Panc1 (cell line): ENCODE measurements at regions not wholly inside any gene's neighbourhood (a gene's known extent, or its start where the extent isn't known, plus 50 kb on each side); places are given as distances from the start of the nearest gene placed in this dataset.

Source experiments
- ATAC-seq: fragments of 200-7000 bp; cut with Tn5 transposase; 2 replicates; pipeline ENCODE4 v1.9.1; 2020; ENCODE audit warnings: mild to moderate bottlenecking, moderate library complexity
- BruUV-seq: library from RNA; stranded (reverse); fragments of 400-500 nt; replicated peaks from 2 replicates; lab custom pipeline; 2021; lab: Mats Ljungman, UMichigan
- CTCF ChIA-PET: fragments of 300-600 bp; sonication (Branson Sonifier 250); formaldehyde crosslinking; loops from one replicate; lab custom pipeline; 2022; ENCODE audit warnings: antibody characterized with exemption; lab: Charles Lee
- POLR2A ChIA-PET: fragments of 300-600 bp; sonication (Branson Sonifier 250); formaldehyde crosslinking; loops from one replicate; lab custom pipeline; 2022; ENCODE audit warnings: antibody characterized with exemption; lab: Charles Lee
- DNase-seq: peaks from one replicate; pipeline ENCODE4 v3.0.0-alpha.2; 2010; ENCODE audit warnings: low read depth, low spot score
- H3K27ac ChIP-seq: 2 replicates; pipeline ENCODE4 v1.5.1; 2011; ENCODE audit warnings: mild to moderate bottlenecking, low read length, inconsistent platforms
- H3K27me3 ChIP-seq: fragments of 200-500 bp; sonication (Bioruptor generic); 2 replicates; pipeline ENCODE4 v1.6.0; 2014; ENCODE audit warnings: low read length, inconsistent platforms; ENCODE audit not compliant: control insufficient read depth, insufficient read depth
- H3K36me3 ChIP-seq: fragments of 200-500 bp; sonication (Bioruptor generic); 2 replicates; pipeline ENCODE4 v1.5.1; 2014; ENCODE audit warnings: inconsistent platforms, mild to moderate bottlenecking, low read length, moderate library complexity; ENCODE audit not compliant: control insufficient read depth, insufficient read depth
- H3K4me1 ChIP-seq: 2 replicates; pipeline ENCODE4 v1.5.1; 2011; ENCODE audit warnings: inconsistent platforms, mild to moderate bottlenecking, low read length, moderate library complexity; ENCODE audit not compliant: control insufficient read depth, insufficient read depth
- H3K4me3 ChIP-seq, 2 experiments: 2 replicates each; pipeline ENCODE4 v1.5.1; 2011 to 2012; ENCODE audit warnings: low read depth in 2 of 2, low read length in 2 of 2, mild to moderate bottlenecking in 2 of 2, inconsistent platforms in 1 of 2, moderate library complexity in 1 of 2
- H3K9me3 ChIP-seq: fragments of 200-500 bp; sonication (Bioruptor generic); 2 replicates; pipeline ENCODE4 v1.5.1; 2014; ENCODE audit warnings: low read depth, mild to moderate bottlenecking, inconsistent platforms, low read length, moderate library complexity; ENCODE audit not compliant: control insufficient read depth, insufficient read depth
- CTCF ChIP-seq: fragments of 450-650 bp; IDR thresholded peaks from 2 replicates; pipeline ENCODE4 v1.5.1; 2017; ENCODE audit warnings: mild to moderate bottlenecking
- POLR2AphosphoS5 ChIP-seq: IDR thresholded peaks from 2 replicates; pipeline ENCODE4 v1.6.1; 2012; ENCODE audit warnings: mild to moderate bottlenecking, low read depth, low read length, moderate library complexity
- SIN3A ChIP-seq: IDR thresholded peaks from 2 replicates; pipeline ENCODE4 v1.6.1; 2012; ENCODE audit warnings: low read depth, mild to moderate bottlenecking, low read length, moderate library complexity, borderline replicate concordance; ENCODE audit not compliant: insufficient read depth
- TCF7L2 ChIP-seq: IDR thresholded peaks from 2 replicates; pipeline ENCODE4 v1.6.1; 2011; ENCODE audit warnings: mild to moderate bottlenecking, low read depth, low read length, inconsistent platforms
- in situ Hi-C: cut with HindIII; loops from 2 replicates; pipeline ENCODE4 v1.10.0; 2016; ENCODE audit warnings: low sequenced_read_pairs, low pct_unique_long_range_greater_than_20kb
- intact Hi-C: fragments of 100-400 bp; cut with micrococcal nuclease; formaldehyde crosslinking; loops from one replicate; pipeline ENCODE4 v1.10.0; 2022; ENCODE audit not compliant: unreplicated experiment
- TF ChIP-seq, protein P1 (sequence below), 2 experiments: IDR thresholded peaks; 2 replicates each; pipeline ENCODE4 v1.6.1; 2011 to 2012; ENCODE audit warnings: low read depth in 2 of 2, control low read depth in 1 of 2, low read length in 1 of 2, mild to moderate bottlenecking in 1 of 2, moderate library complexity in 1 of 2; ENCODE audit not compliant: insufficient read depth in 1 of 2

DNA sequence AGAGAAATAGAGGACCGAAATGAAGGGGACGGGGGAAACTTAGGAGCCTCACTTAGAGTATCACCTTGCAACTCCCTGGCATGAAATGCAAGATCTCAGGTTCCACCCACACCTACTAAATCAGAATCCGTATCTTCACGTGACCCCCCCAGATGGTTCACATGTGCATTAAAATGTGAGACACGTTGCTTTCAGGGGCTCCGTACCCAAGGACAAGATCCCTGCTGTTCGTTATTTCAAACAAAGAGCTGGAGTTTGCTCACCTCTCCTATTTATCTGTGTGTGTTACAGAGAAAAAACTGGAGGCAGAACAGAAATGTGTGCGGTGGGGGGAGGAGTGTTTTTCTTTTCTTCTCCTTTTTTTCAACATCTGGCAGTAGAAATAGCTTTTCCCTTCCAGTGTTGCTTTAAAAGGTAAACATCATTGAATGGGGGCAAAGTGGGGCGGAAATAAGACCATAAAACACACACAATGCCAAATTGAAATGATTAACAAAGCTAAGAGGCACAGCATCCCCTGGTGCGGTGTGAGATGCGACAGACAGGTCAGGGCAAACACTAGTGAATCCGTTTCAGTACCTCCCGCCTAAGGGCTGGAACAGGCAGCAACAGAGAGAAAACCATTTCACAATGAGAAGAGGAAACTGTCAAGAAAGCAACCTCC lies 145.4 kb downstream of the SOX9 start:
- DNase-seq (no peak), ATAC-seq (no peak)
- H3K27ac ChIP-seq = no peak overlapping the region
- no TSS peak for BruUV-seq
- ChIA-PET CTCF (interaction anchor here (0.6 kb wide), 1 partner anchor 76 kb away, joined by 5 read pairs; no protein-coding TSS in a partner anchor), POLR2A (interaction anchor here (0.5 to 0.6 kb wide), 2 partner anchors 24 to 136 kb away, joined by 4 to 7 read pairs; no protein-coding TSS in a partner anchor)
- H3K9me3 ChIP-seq = no peaks in the 10 kb centered on the region
- no peak for TF ChIP-seq TCF7L2
- TF ChIP-seq CTCF = no peak
- no peak for TF ChIP-seq POLR2AphosphoS5
- TF ChIP-seq, protein P1, sequence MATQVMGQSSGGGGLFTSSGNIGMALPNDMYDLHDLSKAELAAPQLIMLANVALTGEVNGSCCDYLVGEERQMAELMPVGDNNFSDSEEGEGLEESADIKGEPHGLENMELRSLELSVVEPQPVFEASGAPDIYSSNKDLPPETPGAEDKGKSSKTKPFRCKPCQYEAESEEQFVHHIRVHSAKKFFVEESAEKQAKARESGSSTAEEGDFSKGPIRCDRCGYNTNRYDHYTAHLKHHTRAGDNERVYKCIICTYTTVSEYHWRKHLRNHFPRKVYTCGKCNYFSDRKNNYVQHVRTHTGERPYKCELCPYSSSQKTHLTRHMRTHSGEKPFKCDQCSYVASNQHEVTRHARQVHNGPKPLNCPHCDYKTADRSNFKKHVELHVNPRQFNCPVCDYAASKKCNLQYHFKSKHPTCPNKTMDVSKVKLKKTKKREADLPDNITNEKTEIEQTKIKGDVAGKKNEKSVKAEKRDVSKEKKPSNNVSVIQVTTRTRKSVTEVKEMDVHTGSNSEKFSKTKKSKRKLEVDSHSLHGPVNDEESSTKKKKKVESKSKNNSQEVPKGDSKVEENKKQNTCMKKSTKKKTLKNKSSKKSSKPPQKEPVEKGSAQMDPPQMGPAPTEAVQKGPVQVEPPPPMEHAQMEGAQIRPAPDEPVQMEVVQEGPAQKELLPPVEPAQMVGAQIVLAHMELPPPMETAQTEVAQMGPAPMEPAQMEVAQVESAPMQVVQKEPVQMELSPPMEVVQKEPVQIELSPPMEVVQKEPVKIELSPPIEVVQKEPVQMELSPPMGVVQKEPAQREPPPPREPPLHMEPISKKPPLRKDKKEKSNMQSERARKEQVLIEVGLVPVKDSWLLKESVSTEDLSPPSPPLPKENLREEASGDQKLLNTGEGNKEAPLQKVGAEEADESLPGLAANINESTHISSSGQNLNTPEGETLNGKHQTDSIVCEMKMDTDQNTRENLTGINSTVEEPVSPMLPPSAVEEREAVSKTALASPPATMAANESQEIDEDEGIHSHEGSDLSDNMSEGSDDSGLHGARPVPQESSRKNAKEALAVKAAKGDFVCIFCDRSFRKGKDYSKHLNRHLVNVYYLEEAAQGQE (IDR thresholded peaks at IDR 0.05; ENCODE audit: insufficient read depth in 1 of 2, low read depth in 2 of 2, low read length in 1 of 2) = no peak
- no peak for TF ChIP-seq SIN3A
- 0 out of 2 replicates have a peak, but pooled peaks cover 3% of the 10 kb centered on the region for H3K4me1 ChIP-seq
- in situ Hi-C loops (no loop called here), intact Hi-C loops (no loop called here)
- no peaks in the 10 kb centered on the region for H3K27me3 ChIP-seq
- no peaks in the 10 kb centered on the region for H3K36me3 ChIP-seq
- no peak overlapping the region for H3K4me3 ChIP-seq

- intact Hi-C loops = no loop called here
- DNase-seq = no peak
- in situ Hi-C loops = no loop called here
- Histone ChIP-seq H3K9me3 (no peaks in the 10 kb centered on the region), H3K4me3 (no peak overlapping the region), H3K27me3 (no peaks in the 10 kb centered on the region), H3K27ac (no peak overlapping the region), H3K36me3 (no peaks in the 10 kb centered on the region), H3K4me1 (0 out of 2 replicates have a peak, but pooled peaks cover 3% of the 10 kb centered on the region)
- POLR2A ChIA-PET = no interaction called here
- ATAC-seq = 0 out of 2 replicates have a peak, but pooled peaks have one; percentile 15
- BruUV-seq = no TSS peak
- TF ChIP-seq TCF7L2 (no peak), SIN3A (no peak), CTCF (no peak), POLR2AphosphoS5 (no peak)
- TF ChIP-seq, protein P1 (IDR thresholded peaks at IDR 0.05; ENCODE audit: insufficient read depth in 1 of 2, low read depth in 2 of 2, low read length in 1 of 2) = no peak
- CTCF ChIA-PET = no interaction called here
Observed at GRCh38 chr17:72267601-72268000, 146.8 kb downstream of the SOX9 start.
